ENCODE measurements at regions not wholly inside any gene's neighbourhood (a gene's known extent, or its start where the extent isn't known, plus 50 kb on each side); places are given as distances from the start of the nearest gene placed in this dataset.

DNA sequence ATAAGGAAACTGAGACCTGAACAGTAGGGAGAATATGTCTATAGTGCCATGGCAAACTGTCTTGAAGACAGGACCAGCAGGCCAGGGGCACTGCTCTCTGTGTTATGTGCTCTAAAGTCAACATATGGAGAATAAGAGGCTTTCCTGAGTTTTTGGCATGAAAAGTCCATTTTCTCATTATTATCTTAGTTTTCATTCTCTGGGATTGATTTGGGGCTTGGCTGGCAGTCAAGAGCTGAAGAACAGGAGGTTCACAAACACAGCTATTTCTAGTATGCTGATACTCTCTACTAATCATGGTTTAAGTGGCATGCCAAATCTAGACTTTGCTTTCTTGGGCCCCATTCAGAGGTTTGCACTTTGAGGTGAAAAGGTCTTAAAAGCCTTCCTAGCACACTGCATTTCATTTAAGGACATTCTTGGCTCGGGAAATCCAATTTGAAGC lies 404.4 kb downstream of the ZNF608 start:
- no peaks in the 10 kb centered on the region; the same call in 1 of the 2 replicates for H3K9me3 ChIP-seq (replicated peaks)
- H3K27me3 ChIP-seq = no peaks in the 10 kb centered on the region
- H3K4me1 ChIP-seq = no peaks in the 10 kb centered on the region
- peak in 1 of 2 experiments; percentile 7 for DNase-seq
- no peak overlapping the region for H3K27ac ChIP-seq
- no peaks in the 10 kb centered on the region for H3K36me3 ChIP-seq
- H3K4me3 ChIP-seq = no peak overlapping the region

- no peaks in the 10 kb centered on the region; the same call in 1 of the 2 replicates for H3K9me3 ChIP-seq (replicated peaks)
- no peak for DNase-seq
- no peaks in the 10 kb centered on the region for H3K27me3 ChIP-seq
- H3K36me3 ChIP-seq = no peaks in the 10 kb centered on the region
- no peaks in the 10 kb centered on the region for H3K4me1 ChIP-seq
- H3K27ac ChIP-seq = no peak overlapping the region
- H3K4me3 ChIP-seq = no peak overlapping the region
Measured at GRCh38 chr5:124341066-124341858, 405.2 kb downstream of the ZNF608 start.

DNA sequence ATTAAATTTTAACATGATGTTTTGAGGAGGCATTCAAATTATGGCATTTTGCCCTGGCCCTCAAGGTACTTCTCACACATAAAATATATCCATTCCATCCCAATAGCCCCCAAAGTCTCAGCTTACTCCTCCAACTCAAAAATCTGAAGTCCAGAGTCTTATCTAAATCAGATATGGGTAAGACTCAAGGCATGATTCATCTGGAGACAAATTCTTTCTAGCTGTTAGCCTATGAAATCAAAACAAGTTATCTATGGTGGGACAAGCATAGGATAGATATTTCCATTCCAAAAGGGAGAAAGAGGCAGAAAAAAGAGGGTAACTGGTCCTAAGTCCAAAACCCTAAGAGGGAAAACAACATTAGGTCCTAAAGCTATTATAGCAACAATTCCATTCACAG lies 408.4 kb downstream of the ZNF608 start:
- Histone ChIP-seq H3K27ac (no peak overlapping the region), H3K27me3 (no peaks in the 10 kb centered on the region), H3K4me3 (no peak overlapping the region), H3K9me3 (replicated peaks) (no peaks in the 10 kb centered on the region; the same call in 1 of the 2 replicates), H3K4me1 (no peaks in the 10 kb centered on the region), H3K36me3 (no peaks in the 10 kb centered on the region)
- DNase-seq = no peak

GRCh38 chr5:124333298-124333979 lies 413.0 kb downstream of the ZNF608 start:
- H3K27me3 ChIP-seq = no peaks in the 10 kb centered on the region
- no peak overlapping the region for H3K4me3 ChIP-seq
- no peaks in the 10 kb centered on the region for H3K36me3 ChIP-seq
- no peaks in the 10 kb centered on the region for H3K9me3 ChIP-seq (replicated peaks)
- no peak overlapping the region for H3K27ac ChIP-seq
- DNase-seq = no peak
- H3K4me1 ChIP-seq = no peaks in the 10 kb centered on the region

GRCh38 chr5:124332273-124332672 lies 414.2 kb downstream of the ZNF608 start:
- Histone ChIP-seq H3K27me3 (no peaks in the 10 kb centered on the region), H3K4me1 (no peaks in the 10 kb centered on the region), H3K27ac (no peak overlapping the region), H3K36me3 (no peaks in the 10 kb centered on the region), H3K9me3 (replicated peaks) (no peaks in the 10 kb centered on the region), H3K4me3 (no peak overlapping the region)
- DNase-seq = no peak

GRCh38 chr5:124330595-124331220 lies 415.7 kb downstream of the ZNF608 start:
- no peak overlapping the region for H3K27ac ChIP-seq
- H3K9me3 ChIP-seq (replicated peaks) = no peaks in the 10 kb centered on the region
- H3K4me1 ChIP-seq = no peaks in the 10 kb centered on the region
- H3K27me3 ChIP-seq = no peaks in the 10 kb centered on the region
- no peak for DNase-seq
- H3K36me3 ChIP-seq = no peaks in the 10 kb centered on the region
- H3K4me3 ChIP-seq = no peak overlapping the region

DNA sequence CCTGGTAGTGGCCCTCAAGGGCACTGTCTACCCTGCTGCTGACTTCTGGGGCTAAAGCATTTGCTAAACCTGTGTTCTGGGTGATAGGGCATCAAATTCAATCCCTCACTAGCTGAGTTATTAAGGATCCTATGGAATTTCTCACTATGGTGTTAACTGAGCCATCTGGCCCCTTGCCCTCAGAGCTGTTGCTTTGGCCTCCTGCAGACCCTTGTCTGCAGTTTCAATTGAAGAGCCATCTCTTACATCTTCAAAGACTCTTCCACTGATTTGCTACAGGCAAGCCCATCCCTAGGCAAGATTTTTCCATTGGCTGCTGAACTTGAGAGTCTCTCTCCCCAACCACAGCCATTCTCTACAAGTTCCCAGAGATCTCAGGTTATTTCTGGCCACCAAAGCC lies 418.2 kb downstream of the ZNF608 start:
- Histone ChIP-seq H3K4me3 (no peak overlapping the region), H3K27me3 (no peaks in the 10 kb centered on the region), H3K27ac (no peak overlapping the region), H3K9me3 (replicated peaks) (no peaks in the 10 kb centered on the region), H3K4me1 (no peaks in the 10 kb centered on the region), H3K36me3 (no peaks in the 10 kb centered on the region)
- DNase-seq = no peak

DNA sequence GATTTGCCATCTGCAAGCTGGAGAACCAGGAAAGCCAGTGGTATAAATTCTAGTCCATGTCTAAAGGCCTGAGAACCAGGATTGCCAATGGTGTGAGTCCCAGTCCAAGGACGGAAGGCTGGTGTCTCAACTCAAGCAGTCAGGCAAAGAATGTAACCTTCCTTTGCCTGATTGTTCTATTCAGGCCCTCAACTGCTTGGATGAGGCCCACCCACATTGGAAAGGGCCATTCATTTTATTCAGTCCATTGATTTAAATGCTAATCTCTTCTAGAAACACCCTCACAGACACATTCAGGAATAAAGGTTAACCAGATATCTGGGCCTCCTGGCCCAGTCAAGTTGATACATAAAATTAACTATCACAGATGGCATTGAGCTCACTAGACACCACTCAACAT lies 427.8 kb downstream of the ZNF608 start:
- Histone ChIP-seq H3K27ac (no peak overlapping the region), H3K4me1 (peaks cover 10% of the 10 kb centered on the region), H3K4me3 (no peak overlapping the region), H3K36me3 (no peaks in the 10 kb centered on the region), H3K9me3 (replicated peaks) (no peaks in the 10 kb centered on the region), H3K27me3 (no peaks in the 10 kb centered on the region)
- no peak for DNase-seq

- no peak overlapping the region for H3K4me3 ChIP-seq
- no peak for DNase-seq
- H3K36me3 ChIP-seq = no peaks in the 10 kb centered on the region
Measured at GRCh38 chr5:124317451-124317850, 429.0 kb downstream of the ZNF608 start.

DNA sequence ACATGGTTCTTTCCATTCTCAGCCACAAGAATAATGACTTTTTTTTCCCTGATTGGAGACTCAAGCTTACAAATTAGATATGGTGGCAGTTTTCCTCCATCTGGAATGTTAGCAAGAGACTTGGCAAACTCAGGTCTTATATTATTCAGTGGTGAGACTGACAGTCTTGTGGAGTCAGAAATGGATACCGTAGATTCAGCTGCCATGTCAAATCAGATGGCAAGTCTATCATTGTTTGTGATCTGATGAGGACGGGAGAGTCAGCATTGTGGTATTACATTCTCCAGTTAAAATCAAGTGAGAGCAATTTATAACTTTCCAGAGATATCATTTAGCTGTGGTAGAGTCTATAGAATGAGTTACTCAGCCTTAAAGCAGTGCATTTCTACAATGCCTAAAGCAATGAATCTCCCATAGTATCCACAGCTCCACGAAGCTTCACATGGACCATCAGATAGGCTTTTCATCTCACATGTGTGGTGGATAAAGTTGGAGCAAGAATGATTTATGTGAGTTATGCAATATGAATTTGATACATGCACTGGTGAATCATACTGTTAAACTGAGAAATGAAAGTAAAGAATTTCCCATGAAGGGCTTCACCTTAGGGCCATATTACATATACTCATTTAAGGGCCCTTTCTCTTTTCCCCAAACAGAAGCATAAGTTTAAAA lies 430.6 kb downstream of the ZNF608 start:
- H3K36me3 ChIP-seq = no peaks in the 10 kb centered on the region
- H3K9me3 ChIP-seq (replicated peaks) = no peaks in the 10 kb centered on the region
- H3K4me1 ChIP-seq = peaks cover 10% of the 10 kb centered on the region
- DNase-seq = peak; percentile 19 to 68
- H3K27ac ChIP-seq = peak overlapping the region; percentile 52
- H3K4me3 ChIP-seq = no peak overlapping the region
- no peaks in the 10 kb centered on the region for H3K27me3 ChIP-seq

More at GRCh38 chr5:124317451-124317850, 429.0 kb downstream of the ZNF608 start:
- no peak overlapping the region for H3K27ac ChIP-seq
- H3K27me3 ChIP-seq = no peaks in the 10 kb centered on the region
- no peaks in the 10 kb centered on the region for H3K9me3 ChIP-seq (replicated peaks)
- peaks cover 10% of the 10 kb centered on the region for H3K4me1 ChIP-seq

GRCh38 chr5:124310453-124310852 lies 436.0 kb downstream of the ZNF608 start:
- peak; percentile 24 to 70 for DNase-seq
- Histone ChIP-seq H3K4me1 (peaks cover 17% of the 10 kb centered on the region), H3K9me3 (replicated peaks) (no peaks in the 10 kb centered on the region), H3K36me3 (no peaks in the 10 kb centered on the region), H3K27ac (no peak overlapping the region), H3K27me3 (no peaks in the 10 kb centered on the region), H3K4me3 (no peak overlapping the region)

GRCh38 chr5:124309241-124309980 lies 437.0 kb downstream of the ZNF608 start:
- peaks cover 13% of the 10 kb centered on the region for H3K4me1 ChIP-seq
- no peaks in the 10 kb centered on the region for H3K9me3 ChIP-seq (replicated peaks)
- no peaks in the 10 kb centered on the region for H3K36me3 ChIP-seq

DNA sequence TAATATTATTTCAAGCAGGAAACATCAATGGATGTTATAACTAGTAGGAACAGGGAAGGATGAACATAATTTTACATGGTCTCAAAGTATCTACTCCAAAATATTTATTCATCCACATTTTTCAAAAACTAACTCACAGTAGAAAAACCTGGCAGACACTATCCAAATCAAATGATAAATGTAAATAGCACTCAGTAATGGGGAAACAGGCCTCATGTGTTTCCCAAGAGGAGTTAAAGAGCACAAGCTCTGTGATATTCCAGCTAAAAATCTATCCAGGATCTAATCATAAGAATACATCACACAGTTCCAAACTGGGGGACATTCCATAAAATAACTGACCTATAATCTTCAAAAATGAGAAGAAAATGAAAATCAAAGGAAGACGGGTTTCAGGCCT lies 443.1 kb downstream of the ZNF608 start:
- Histone ChIP-seq H3K27ac (no peak overlapping the region), H3K27me3 (no peaks in the 10 kb centered on the region), H3K4me3 (no peak overlapping the region), H3K9me3 (replicated peaks) (no peaks in the 10 kb centered on the region), H3K4me1 (peaks cover 18% of the 10 kb centered on the region), H3K36me3 (no peaks in the 10 kb centered on the region)
- DNase-seq = no peak

More at GRCh38 chr5:124309241-124309980, 437.0 kb downstream of the ZNF608 start:
- H3K27ac ChIP-seq = no peak overlapping the region
- no peaks in the 10 kb centered on the region for H3K27me3 ChIP-seq
- no peak overlapping the region for H3K4me3 ChIP-seq
- peak in 1 of 2 experiments; percentile 10 for DNase-seq

GRCh38 chr5:124302533-124302932 lies 443.9 kb downstream of the ZNF608 start:
- H3K36me3 ChIP-seq = no peaks in the 10 kb centered on the region
- no peak for DNase-seq
- no peak overlapping the region; the same call in 1 of the 2 replicates for H3K27ac ChIP-seq
- H3K4me3 ChIP-seq = no peak overlapping the region
- H3K27me3 ChIP-seq = no peaks in the 10 kb centered on the region
- peaks cover 18% of the 10 kb centered on the region for H3K4me1 ChIP-seq
- H3K9me3 ChIP-seq (replicated peaks) = no peaks in the 10 kb centered on the region

Data from SJCRH30 (cell line).